CD4-positive, alpha-beta T cell treated with Interleukin-1 beta for 1 hour (primary cell): ENCODE measurements at regions not wholly inside any gene's neighbourhood (a gene's known extent, or its start where the extent isn't known, plus 50 kb on each side); places are given as distances from the start of the nearest gene placed in this dataset.
"Not testable (repeated sequence)": the region's sequence is repeated elsewhere in the genome, so short reads cannot be mapped to it uniquely, and the experiment has no call there.

Experiments used
- DNase-seq, 2 donors: peaks; one replicate each; pipeline ENCODE4 v3.0.0-alpha.2; 2020 to 2022

DNA sequence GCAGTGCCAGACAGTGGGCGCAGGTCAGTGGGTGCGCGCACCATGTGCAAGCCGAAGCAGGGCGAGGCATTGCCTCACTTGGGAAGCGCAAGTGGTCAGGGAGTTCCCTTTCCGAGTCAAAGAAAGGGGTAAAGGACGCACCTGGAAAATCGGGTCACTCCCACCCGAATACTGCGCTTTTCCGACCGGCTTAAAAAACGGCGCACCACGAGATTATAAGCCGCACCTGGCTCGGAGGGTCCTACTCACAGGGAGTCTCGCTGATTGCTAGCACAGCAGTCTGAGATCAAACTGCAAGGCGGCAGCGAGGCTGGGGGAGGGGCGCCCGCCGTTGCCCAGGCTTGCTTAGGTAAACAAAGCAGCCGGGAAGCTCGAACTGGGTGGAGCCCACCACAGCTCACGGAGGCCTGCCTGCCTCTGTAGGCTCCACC is 77.9 kb downstream of the NR4A2 start:
- DNase-seq = peak in 1 of 2 donors; percentile 5

DNA sequence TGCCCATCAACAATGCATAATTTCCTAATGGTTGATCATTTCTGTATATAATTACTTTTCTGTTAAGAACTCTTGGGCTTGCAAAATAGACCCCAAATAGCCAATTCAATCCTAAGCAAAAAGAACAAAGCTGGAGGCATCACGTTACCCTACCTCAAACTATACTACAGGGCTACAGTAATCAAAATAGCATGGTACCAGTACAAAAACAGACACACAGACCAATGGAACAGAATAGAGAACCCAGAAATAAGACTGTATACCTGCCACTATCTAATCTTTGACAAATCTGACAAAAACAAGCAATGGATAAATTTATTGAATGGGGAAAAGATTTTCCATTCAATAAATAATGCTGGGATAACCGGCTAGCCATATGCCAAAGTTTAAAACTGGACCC is 78.8 kb downstream of the NR4A2 start:
- DNase-seq = no peak

DNA sequence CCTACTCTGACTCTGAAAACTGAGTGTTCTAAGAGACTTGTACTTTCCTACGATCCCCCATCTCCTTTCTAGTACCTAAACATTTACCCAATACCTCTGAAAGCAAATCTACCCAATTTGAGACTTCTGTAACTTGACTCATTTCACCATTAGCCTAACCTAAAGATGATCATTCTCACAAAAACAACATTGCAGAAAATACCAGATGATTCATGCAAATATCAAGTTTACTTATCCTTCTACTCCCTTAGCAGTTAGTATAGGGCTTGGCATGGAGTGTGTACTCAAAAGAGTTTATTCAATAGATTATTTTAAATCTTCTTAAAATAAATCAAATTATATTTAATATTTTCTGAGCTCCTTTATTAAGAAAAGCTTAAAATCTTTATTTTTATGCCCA is 89.6 kb downstream of the NR4A2 start:
- DNase-seq = no peak

DNA sequence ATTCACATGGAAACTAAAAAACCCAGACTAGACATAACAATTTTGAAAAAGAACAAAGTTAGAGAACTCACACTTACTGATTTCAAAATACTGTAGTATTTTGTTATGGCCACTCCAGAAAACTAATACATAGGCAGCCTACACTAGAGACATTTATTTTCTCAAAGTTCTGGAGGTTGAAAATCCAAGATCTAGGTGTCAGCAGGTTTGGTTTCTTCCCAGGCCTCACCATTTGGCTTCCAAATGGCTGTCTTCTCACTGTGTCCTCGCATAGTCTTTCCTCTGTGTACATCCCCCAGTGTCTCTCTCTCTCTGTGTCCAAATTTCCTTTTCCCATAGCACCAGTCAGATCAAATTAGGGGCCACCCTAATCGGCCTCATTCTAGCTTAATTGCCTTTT is 95.0 kb downstream of the NR4A2 start:
- DNase-seq = no peak

DNA sequence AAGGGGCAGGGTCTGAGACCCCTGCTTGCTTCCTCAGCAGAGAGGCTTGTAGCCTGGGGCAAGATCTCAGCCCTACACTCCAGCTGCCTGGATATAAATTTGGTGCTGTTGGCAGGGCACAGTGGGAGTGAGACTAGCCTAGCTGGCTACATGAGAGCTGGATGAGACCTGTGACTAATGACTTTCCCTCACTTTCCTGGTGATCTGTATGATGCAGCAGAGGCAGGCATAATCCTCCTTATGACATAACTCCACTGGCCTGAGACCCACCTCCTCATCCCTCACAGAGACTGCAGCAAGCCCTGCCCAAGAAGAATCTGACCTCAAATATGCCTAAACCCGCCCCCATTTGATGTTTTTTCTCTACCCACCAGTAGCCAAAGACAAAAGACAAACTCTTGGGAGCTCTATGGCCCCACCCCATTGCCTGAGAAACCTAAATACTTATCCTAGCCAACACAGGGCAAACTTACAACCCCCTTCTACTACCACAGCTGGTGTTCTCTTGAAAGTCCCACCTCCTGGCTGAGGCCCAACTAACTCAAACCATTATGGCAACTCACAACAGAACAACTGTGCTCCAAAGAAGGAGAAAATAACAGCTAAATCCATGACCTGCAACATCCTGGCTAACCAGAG is 102.7 kb downstream of the NR4A2 start:
- DNase-seq = no peak

DNA sequence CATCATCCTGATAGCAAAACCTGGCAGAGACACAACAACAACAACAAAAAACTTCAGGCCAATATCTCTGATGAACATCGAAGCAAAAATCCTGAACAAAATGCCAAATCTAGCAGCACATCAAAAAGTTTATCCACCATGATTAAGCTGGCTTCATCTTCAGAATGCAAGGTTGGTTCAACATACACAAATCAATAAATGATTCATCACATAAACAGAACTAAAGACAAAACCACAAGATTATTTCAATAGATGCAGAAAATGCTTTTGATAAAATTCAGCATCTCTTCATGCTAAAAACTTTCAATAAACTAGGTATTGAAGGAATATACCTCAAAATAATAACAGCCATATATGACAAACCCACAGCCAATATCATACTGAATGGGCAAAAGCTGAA is 109.2 kb downstream of the NR4A2 start:
- DNase-seq = not testable (repeated sequence)

DNA sequence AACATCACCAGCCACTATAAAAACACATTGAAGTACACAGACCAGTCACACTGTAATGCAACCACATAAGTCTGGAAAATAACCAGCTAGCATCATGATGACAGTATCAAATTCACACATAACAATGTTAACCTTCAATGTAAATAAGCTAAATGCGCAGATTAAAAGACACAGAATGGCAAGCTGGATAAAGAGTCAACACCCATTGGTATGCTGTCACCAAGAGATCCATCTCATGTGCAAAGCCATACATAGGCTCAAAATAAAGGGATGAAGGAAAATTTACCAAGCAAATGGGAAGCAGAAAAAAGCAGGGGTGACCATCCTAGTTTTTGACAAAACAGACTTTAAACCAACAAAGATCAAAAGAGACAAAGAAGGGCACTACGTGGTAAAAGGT is 110.8 kb downstream of the NR4A2 start:
- DNase-seq = no peak

DNA sequence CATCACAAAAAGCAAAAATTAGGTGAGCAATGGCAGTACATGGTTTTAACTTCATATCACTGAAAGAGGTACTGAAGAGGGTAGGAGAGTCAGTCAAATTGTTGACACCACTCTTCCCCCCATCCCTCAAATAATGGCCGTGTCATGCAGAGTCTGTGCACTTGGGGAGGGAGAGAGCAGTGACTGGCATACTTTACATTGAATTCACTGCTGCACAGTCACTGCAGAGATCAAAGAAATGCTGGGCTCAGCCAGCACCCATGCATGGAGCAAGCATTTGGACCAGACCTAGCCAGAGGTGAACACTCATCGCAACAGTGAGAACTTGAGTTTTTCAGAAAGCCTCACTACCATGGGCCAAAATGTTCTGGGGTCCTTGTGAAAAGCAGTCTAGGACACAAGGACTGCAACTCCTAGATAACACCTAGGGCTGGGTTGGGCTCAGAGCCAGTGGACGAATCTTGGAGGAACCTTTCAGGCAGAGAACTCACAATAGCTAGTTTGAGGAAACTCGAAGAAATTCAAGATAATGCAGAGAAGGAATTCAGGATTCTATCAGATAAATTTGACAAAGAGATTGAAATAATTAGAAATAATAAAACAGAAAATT is 112.9 kb downstream of the NR4A2 start:
- no peak for DNase-seq

DNA sequence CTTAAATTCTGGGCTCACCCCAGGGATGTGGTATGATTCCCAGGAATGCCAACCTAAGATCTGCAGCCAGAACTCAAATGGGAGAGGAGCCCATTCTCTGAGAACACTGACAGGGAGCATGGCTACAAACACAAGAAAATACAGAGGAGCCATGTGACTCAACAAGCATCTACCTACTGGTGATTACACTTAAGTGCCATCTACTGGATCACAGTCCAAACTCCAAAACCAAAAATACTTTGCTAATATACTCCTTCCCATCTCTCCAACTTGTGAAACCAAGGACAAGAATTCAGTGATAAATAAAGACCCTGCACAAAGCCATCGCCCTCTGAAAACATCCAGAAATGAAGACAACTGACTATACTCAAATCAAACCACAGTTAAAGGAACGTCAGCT is 116.9 kb downstream of the NR4A2 start:
- DNase-seq = no peak

DNA sequence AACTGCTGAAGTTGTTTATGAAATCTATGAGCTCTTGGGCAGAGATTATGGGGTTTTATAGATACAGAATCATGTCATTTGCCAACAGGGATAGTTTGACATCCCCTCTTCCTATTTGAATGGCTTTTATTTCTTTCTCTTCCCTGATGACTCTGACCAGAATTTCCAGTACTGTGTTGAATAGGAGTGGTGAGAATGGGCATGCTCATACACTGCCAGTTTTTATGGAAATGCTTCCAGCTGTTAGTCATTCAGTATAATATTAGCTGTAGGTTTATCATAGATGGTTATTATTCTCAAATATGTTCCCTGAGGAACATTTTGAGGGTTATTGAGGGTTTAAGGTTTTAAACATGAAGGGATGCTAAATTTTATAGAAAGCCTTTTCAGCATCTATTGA is 121.2 kb downstream of the NR4A2 start:
- DNase-seq = no peak

DNA sequence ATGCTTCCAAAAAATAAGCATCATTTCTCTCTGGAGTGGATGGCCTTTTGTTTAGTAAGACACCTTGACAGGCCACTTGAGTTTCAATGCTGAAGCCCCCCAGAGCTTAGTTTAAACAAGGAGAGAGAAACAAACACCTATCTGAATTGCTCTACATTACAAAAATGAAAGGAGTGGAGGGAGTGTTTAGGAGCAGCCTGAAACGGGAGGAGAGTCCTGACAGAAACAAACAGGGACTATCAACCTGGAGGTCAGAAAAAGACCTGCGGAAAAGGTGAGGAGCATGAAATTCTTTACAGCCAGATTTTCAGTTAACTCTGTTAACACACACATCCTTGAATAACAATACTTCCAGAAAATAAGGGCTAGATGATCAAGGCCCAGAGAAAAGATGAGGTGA is 126.2 kb downstream of the NR4A2 start:
- DNase-seq = no peak

DNA sequence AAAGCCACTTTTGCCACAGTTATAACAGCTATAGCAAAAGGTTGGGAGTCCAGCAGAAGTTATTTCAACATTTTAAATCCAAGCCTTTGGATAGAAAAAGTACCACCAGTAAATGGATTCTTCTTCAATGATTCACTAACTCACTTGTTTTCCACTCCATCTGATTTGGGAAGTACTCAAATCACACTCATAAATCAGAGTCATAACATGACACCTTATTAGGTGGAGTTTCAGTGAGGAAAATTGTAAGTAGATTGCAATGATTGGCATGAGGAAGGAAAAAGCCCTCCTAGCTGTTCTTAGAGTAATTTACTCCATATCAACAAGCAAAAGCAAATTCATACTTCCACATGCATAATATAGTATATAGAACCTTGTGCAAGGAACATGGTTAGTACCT is 132.9 kb downstream of the NR4A2 start:
- DNase-seq = no peak

DNA sequence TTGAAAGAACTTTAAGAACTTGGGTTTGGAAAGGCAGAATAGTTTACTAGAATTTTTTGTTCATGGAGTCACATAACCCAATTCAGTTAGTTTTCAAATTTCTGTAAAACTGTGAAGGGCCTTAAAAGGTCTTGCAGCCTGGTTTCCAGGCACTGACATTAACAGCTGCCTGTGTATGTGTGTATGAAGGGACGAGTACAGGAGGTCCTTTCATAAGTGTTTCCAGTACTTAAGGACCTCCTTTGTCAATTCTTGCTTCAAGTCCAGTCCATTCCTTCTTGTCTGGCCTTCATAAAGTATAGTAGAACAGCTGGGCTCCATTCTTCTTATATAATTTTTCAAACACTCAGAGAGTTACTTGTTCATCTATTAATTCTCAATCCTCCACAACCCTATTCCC is 136.5 kb downstream of the NR4A2 start:
- no peak for DNase-seq

DNA sequence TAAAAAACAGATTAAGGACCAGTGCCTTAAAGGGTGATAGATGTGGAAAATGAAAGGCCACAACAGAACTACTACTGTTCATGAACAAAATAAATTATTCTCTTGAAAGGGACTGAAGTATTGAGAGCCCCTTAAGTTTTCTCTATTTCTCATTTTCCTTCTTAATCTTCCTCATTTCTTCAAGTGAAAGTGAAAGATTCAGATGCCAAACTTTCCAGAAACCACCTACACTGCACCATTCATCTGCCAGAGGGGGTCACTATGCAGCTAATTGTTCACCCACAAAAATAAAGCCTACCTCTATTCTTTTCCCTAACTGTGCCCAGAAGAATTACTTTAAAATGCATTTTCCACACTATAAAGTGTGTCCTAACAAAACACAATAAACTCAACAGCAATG is 140.1 kb downstream of the NR4A2 start:
- no peak for DNase-seq

DNA sequence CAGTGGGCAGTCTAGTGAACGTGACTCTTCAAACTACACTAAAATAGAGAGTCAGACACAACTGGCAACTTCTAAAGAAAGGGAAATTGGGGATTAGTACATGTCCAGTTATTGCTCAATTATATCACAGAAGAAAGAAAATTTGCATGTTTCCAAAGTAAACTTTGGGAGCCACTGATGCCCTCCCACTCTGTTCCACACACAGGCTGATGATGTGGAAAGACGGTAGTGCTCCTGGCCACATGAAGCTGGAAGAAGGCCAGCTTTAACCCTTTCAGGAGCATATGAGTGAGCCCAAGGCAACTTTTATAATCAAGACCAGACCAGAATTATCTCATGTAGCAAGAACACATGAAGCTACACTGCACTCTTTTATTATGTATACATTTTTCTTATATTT is 141.0 kb downstream of the NR4A2 start:
- DNase-seq = no peak

DNA sequence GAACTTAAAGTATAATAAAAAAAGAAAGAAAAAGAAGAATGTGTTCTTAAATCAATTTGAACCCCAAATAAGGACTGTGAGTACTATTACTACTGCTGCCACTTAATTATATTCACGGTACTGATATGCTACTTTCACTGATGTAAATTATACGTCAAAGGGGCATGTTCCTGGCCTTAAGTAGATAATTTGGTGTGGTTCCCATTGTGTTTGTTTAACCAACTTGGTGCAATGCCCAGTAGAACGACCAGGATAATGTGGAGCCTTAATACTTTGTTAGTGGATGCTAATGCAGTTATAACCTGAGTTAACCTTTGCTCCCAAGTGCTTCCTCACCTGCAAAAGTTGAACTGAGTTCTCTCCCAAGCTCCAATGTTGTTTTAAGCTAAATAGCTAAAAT is 142.0 kb downstream of the NR4A2 start:
- no peak for DNase-seq

DNA sequence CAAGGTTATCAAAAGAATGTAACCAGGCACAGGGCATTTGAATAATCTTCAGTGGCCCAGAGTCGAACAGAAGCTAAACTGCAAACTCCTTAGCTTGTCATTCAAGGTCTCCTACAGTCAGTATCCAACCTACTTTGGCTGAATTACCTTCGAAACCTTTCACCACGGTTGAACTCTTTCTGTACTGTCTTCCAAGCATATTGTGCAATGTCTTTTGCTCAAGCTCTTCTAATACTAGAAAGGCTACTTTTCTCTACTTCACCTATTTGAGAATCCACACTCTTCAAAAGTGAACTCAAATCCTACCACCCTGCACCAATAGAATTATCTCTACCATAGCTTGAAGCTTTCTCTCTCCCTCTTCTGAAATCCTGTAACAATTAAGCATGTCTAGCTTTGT is 142.9 kb downstream of the NR4A2 start:
- no peak for DNase-seq

DNA sequence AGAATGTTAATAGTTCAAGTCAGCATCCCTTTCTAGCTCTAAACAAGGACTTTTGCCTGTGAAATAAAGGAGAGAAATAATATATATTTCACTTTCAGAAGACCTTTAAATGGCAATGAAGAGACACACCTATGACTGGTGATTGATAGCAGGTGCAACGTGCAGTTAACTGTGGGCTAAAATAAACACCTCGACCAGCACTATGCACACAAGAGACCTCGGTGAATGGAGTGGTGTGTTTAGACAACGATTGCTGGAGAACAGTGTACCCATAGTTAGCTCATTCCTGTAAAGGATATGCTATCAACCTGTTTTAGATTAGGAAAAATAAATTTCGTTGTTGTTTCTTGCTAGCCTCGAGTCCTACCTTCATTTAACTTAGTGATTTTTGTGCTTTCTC is 143.4 kb downstream of the NR4A2 start:
- no peak for DNase-seq

DNA sequence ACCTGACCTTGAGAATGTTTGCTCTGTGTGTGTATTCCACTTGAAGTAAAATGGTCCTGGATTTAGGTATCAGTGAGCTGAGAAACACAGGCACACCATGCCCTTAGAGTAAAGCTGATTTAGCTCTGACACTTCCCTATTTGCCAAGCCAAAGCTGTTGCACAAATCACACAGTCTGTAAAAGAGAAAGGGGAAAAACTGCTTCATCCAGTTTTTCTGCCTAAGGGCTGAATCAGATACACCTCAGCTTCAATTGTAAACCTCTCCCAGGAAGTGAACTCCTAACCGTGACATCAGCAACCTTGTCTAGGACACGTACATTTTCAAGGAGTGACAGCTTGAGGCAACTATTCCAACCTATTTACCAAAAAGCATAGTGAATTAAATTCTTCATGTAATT is 150.4 kb downstream of the NR4A2 start:
- no peak for DNase-seq

DNA sequence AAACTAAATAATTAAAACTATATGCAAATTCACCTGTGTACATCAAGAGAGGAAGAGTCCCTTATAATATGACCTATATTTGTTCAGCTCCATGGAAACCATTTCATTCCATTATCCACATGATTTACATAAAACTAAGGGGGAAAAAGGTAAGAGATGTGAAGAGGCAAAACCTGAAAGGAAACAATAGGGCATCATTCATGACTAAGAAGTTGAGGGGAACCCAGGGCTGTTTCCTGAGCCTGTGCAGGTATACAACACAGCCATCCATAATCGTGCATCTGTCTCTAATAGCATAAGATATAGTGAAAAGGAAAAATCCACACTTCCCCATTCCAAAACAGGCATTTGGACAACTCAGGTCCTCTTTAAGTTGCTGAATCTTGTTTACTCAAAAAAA is 151.3 kb downstream of the NR4A2 start:
- no peak for DNase-seq

DNA sequence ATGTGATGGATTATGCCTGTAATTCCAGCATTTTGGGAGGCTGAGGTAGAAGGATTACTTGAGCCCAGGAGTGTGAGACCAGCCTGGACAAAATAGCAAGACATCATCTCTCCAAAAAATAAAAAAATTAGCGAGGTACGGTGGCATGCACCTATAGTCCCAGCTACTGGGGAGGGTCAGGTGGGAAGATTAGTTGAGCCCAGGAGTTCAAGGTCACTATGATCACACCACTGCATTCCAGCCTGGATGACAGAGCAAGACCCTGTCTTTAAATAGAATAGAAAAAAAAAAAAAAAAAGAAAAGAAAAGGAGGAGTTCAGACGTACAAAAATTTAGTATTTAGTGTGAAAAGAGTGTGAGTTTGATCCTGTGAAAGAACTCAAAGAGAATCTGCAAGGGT is 154.9 kb downstream of the NR4A2 start:
- no peak for DNase-seq

DNA sequence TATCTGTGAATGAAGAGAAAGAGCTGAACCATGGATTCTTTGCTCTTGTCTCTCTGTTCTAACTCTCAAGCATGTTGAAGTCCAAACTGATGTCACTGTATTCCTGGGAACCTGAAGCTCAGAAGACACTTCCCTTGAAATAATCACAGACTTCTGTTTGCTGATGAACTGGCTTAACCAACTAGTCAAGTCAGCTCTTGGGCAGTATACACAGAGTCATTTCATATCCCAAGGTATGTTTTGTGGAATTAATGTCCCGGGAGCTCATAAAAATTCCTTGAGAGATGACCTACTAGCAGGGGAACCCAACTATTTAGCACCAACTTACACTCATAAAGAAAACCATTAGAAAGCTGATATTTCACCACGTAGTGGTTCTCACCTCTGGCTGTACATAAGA is 156.6 kb downstream of the NR4A2 start:
- DNase-seq = no peak

DNA sequence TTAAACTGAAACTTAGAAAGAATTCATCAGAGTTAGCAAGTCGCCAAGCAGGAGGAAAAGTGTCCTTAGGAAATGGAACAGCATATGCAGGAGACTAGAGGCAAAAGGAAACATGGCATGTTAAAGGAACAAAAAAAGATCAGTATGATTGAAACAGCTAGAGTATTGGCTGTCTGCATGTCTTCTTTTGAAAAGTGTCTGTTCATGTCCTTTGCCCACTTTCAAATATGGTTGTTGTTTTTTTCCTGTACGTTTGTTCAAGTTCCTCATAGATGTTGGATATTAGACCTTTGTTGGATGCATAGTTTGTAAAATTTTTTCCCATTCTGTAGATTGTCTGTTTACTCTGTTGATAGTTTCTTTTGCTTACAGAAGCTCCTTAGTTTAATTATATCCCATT is 161.6 kb downstream of the NR4A2 start:
- no peak for DNase-seq

DNA sequence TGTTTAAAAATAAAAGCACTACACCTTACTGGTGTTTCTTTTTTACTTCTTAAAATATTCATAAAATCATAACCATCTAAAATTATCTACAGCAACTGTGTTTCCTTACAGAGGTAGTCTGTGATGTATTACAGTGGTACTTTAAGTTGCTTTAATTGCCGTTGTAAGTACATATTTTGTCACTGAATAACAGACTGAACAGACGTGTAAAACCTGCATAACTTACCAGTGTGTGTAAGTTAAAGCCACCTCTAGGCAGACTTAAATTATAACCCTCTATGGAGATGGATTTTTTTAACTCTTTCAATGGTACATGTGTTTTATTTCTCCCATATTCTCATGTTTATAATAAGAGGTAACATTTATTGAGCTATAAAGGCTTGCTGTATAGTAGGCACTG is 166.8 kb downstream of the NR4A2 start:
- DNase-seq = no peak

DNA sequence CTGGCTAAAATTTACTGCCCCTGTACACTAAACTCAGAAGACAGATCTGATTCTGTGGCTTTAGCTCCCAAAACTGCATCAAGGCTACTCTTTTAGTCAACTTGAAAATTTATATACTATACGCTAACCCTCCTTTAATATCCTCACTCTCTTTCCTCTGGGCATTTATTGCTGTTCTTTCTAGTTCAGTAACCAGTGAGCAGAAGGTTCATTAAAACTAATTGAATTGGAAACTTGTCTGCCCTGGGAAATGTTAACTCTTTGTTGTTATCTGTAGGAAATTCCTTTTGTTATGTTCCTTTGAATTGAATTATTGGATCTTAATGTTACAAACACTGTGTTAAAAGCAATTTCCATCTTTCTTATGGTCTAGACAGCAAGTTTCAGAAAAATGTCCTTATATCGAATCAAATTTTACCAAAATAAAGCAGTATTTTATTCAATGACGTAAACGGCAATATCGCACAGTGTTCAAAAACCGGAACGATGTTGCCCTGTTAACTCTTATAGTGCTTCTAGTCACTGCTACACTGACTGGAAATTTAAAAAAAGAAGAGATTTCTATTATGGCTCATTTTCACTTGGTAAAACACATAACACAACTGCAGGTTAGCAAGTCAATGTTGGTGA is 168.3 kb downstream of the NR4A2 start:
- DNase-seq = no peak
